CD4-positive, alpha-beta T cell treated with Interleukin-15 for 4 hours (primary cell): ENCODE measurements at regions not wholly inside any gene's neighbourhood (a gene's known extent, or its start where the extent isn't known, plus 50 kb on each side); places are given as distances from the start of the nearest gene placed in this dataset.
A peak's percentile ranks its signal among the peaks of the same experiment; 100 is the strongest.
"Not testable (repeated sequence)": the region's sequence is repeated elsewhere in the genome, so short reads cannot be mapped to it uniquely, and the experiment has no call there.

Source experiments
- DNase-seq: peaks from one replicate; pipeline ENCODE4 v3.0.0-alpha.2; 2020; ENCODE audit warnings: low spot score

GRCh38 chr17:34472363-34472762, 107.0 kb upstream of the TMEM132E start:
- DNase-seq: no peak

- not testable (repeated sequence) for DNase-seq
These were observed 108.1 kb upstream of the TMEM132E start for GRCh38 chr17:34471278-34471677.

GRCh38 chr17:34465789-34466188, 102.8 kb upstream of the CCL1 start:
- no peak for DNase-seq

- no peak for DNase-seq
These were observed 101.8 kb upstream of the CCL1 start for GRCh38 chr17:34464812-34465211.

GRCh38 chr17:34458266-34458665, 95.2 kb upstream of the CCL1 start:
- no peak for DNase-seq

- no peak for DNase-seq
These were observed 93.1 kb upstream of the CCL1 start for GRCh38 chr17:34456121-34456520.

GRCh38 chr17:34452769-34453168, 89.7 kb upstream of the CCL1 start:
- DNase-seq: no peak

GRCh38 chr17:34451313-34451712, 88.3 kb upstream of the CCL1 start:
- DNase-seq: no peak

GRCh38 chr17:34447406-34447805, 84.4 kb upstream of the CCL1 start:
- no peak for DNase-seq

GRCh38 chr17:34445101-34445500, 82.1 kb upstream of the CCL1 start:
- no peak for DNase-seq

- no peak for DNase-seq
These were observed 80.8 kb upstream of the CCL1 start for GRCh38 chr17:34443619-34444469.

GRCh38 chr17:34442387-34443111, 79.5 kb upstream of the CCL1 start:
- no peak for DNase-seq

- DNase-seq: no peak
These were observed 74.2 kb upstream of the CCL1 start for GRCh38 chr17:34437188-34437587.

- DNase-seq: no peak
These were observed 73.6 kb upstream of the CCL1 start for GRCh38 chr17:34436607-34437006.

GRCh38 chr17:34435182-34435928, 72.3 kb upstream of the CCL1 start:
- no peak for DNase-seq

- no peak for DNase-seq
These were observed 71.0 kb upstream of the CCL1 start for GRCh38 chr17:34434052-34434451.

GRCh38 chr17:34424814-34425491, 61.9 kb upstream of the CCL1 start:
- DNase-seq: no peak

- DNase-seq: no peak
These were observed 61.2 kb upstream of the CCL1 start for GRCh38 chr17:34423978-34424813.

GRCh38 chr17:34423315-34423714, 60.3 kb upstream of the CCL1 start:
- not testable (repeated sequence) for DNase-seq

GRCh38 chr17:34420900-34421299, 57.9 kb upstream of the CCL1 start:
- DNase-seq: no peak

GRCh38 chr17:34420254-34420766, 57.3 kb upstream of the CCL1 start:
- DNase-seq: peak; percentile 60
